Neural cell (in vitro differentiated cells): ENCODE measurements at regions not wholly inside any gene's neighbourhood (a gene's known extent, or its start where the extent isn't known, plus 50 kb on each side); places are given as distances from the start of the nearest gene placed in this dataset.

ENCODE experiments used
- H2AFZ ChIP-seq: fragments of 200-600, 300-800 bp; sonication (generic), shearing (Covaris generic); 2 replicates; pipeline ENCODE4 v1.6.0; 2014; ENCODE audit warnings: low read depth, mild to moderate bottlenecking, antibody characterized with exemption, low read length, moderate library complexity
- H3F3A ChIP-seq: fragments of 200-600 bp; shearing (Covaris generic); 2 replicates; pipeline ENCODE4 v1.6.1; 2016; ENCODE audit warnings: mild to moderate bottlenecking, moderate library complexity, mixed read lengths, antibody characterized with exemption, low read length; ENCODE audit not compliant: insufficient read depth, poor library complexity, severe bottlenecking
- H3K27ac ChIP-seq: fragments of 200-600, 300-800 bp; sonication (generic), shearing (Covaris generic); 2 replicates; pipeline ENCODE4 v1.5.1; 2014; ENCODE audit warnings: mild to moderate bottlenecking, low read length, moderate library complexity
- H3K27me3 ChIP-seq: fragments of 300-800, 200-600 bp; sonication (generic), shearing (Covaris generic); 2 replicates; pipeline ENCODE4 v1.6.0; 2014; ENCODE audit warnings: mild to moderate bottlenecking, low read depth, low read length, moderate library complexity; ENCODE audit not compliant: insufficient read depth
- H3K36me3 ChIP-seq: fragments of 300-800, 200-600 bp; sonication (generic), shearing (Covaris generic); 2 replicates; pipeline ENCODE4 v1.5.1; 2014; ENCODE audit warnings: mild to moderate bottlenecking, antibody characterized with exemption, low read length, moderate library complexity; ENCODE audit not compliant: insufficient read depth
- H3K4me2 ChIP-seq: fragments of 300-800, 200-600 bp; sonication (generic), shearing (Covaris generic); 2 replicates; pipeline ENCODE4 v1.6.0; 2014; ENCODE audit warnings: mild to moderate bottlenecking, low read length
- H3K4me3 ChIP-seq: fragments of 300-800, 200-600 bp; sonication (generic), shearing (Covaris generic); 2 replicates; pipeline ENCODE4 v1.5.1; 2014; ENCODE audit warnings: mild to moderate bottlenecking, low read length, moderate library complexity
- H3K79me2 ChIP-seq: fragments of 200-600 bp; shearing (Covaris generic); replicated peaks from 2 replicates; pipeline ENCODE4 v1.6.0; 2014; ENCODE audit warnings: mild to moderate bottlenecking, low read length, moderate library complexity; ENCODE audit not compliant: insufficient read depth
- H3K9ac ChIP-seq: fragments of 300-800, 200-600 bp; sonication (generic), shearing (Covaris generic); 2 replicates; pipeline ENCODE4 v1.6.1; 2016; ENCODE audit warnings: mild to moderate bottlenecking, low read length, mixed read lengths
- H3K9me2 ChIP-seq: fragments of 200-600 bp; shearing (Covaris generic); 2 replicates; pipeline ENCODE4 v1.6.1; 2016; ENCODE audit warnings: mild to moderate bottlenecking, low read length, mixed read lengths; ENCODE audit not compliant: insufficient read depth
- H3K9me3 ChIP-seq: fragments of 200-600, 300-800 bp; sonication (generic), shearing (Covaris generic); 2 replicates; pipeline ENCODE4 v1.6.1; 2016; ENCODE audit warnings: mild to moderate bottlenecking, mixed run types, low read length, moderate library complexity, mixed read lengths
- H4K20me1 ChIP-seq: fragments of 200-600 bp; shearing (Covaris generic); 2 replicates; pipeline ENCODE4 v1.6.1; 2016; ENCODE audit warnings: mild to moderate bottlenecking, mixed run types; ENCODE audit not compliant: insufficient read depth
- EP300 ChIP-seq: fragments of 450-650 bp; conservative IDR thresholded peaks from 2 replicates; pipeline ENCODE4 v1.6.1; 2014; ENCODE audit warnings: antibody characterized with exemption, mild to moderate bottlenecking, moderate library complexity; ENCODE audit not compliant: poor library complexity, severe bottlenecking
- EZH2 ChIP-seq: fragments of 200-600, 300-800 bp; shearing (Covaris generic), sonication (generic); IDR thresholded peaks from 2 replicates; pipeline ENCODE4 v1.6.1; 2014; ENCODE audit warnings: antibody characterized with exemption, low read length, borderline replicate concordance, mild to moderate bottlenecking; ENCODE audit not compliant: insufficient read depth, poor library complexity, severe bottlenecking
- MXI1 ChIP-seq: fragments of 450-650 bp; conservative IDR thresholded peaks from 2 replicates; pipeline ENCODE4 v1.6.1; 2014; ENCODE audit warnings: antibody characterized with exemption, mild to moderate bottlenecking; ENCODE audit not compliant: poor library complexity, severe bottlenecking
- POLR2AphosphoS5 ChIP-seq: IDR thresholded peaks from 2 replicates; pipeline ENCODE4 v1.6.1; 2012
- REST ChIP-seq: IDR thresholded peaks from 2 replicates; pipeline ENCODE4 v1.6.1; 2012; ENCODE audit warnings: borderline replicate concordance
- SMC3 ChIP-seq: fragments of 450-650 bp; conservative IDR thresholded peaks from 2 replicates; pipeline ENCODE4 v1.6.1; 2014; ENCODE audit warnings: antibody characterized with exemption, mild to moderate bottlenecking, moderate library complexity; ENCODE audit not compliant: poor library complexity
- TAF1 ChIP-seq: IDR thresholded peaks from 2 replicates; pipeline ENCODE4 v1.6.1; 2012; ENCODE audit warnings: low read depth

GRCh38 chr7:21011153-21011552 lies 224.5 kb upstream of the SP8 start:
- no peak overlapping the region for H3K4me2 ChIP-seq
- H3K9ac ChIP-seq = no peak overlapping the region
- H3K27ac ChIP-seq = no peak overlapping the region
- no peaks in the 10 kb centered on the region for H3K9me2 ChIP-seq
- peaks cover 7% of the 10 kb centered on the region for H3K9me3 ChIP-seq
- H3K4me3 ChIP-seq = no peak overlapping the region
- no peaks in the 10 kb centered on the region for H4K20me1 ChIP-seq
- no peaks in the 10 kb centered on the region for H3K36me3 ChIP-seq
- H2AFZ ChIP-seq = no peak overlapping the region
- TF ChIP-seq MXI1 (no peak), EZH2 (no peak), POLR2AphosphoS5 (no peak)
- H3K79me2 ChIP-seq = no peaks in the 10 kb centered on the region
- H3K27me3 ChIP-seq = no peaks in the 10 kb centered on the region
- H3F3A ChIP-seq = no peaks in the 10 kb centered on the region

DNA sequence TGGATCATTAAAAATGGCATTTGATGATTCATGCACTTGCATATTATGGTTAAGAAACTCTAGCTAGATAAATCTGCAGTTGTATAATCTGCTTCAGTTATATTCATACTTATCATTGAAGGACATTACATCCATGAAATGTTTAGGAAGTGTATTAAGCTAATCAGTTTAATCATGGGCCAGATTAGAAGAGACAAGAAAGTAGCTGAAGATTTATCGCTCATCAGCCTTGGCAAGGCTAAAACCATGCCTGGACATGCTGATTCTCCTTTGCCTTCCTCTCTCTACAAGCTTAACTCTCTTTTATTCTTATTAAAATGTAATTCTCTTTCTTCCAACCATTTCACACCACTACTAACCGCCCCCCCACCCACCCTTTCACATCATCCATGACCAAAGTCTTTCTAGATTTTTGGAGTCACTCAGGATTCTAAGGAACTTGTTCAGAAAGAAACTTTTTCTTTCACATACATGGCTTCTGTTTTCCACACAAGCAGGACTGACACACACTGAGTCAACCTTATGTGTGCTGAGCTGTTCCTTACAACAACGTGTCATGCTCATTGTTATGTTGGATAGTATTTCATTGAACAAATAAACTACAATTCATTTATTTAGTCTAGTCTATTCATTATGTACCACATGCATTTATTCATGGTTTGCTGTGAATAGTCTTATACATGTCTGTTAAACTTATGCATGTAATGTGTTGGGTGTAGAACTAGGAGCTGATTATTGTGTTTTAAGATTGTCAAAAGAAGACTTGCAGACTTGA lies 227.3 kb upstream of the SP8 start:
- H3K9me3 ChIP-seq = no peaks in the 10 kb centered on the region
- H3K4me2 ChIP-seq = no peak overlapping the region
- H4K20me1 ChIP-seq = no peaks in the 10 kb centered on the region
- H3K9me2 ChIP-seq = no peaks in the 10 kb centered on the region
- H2AFZ ChIP-seq = no peak overlapping the region
- TF ChIP-seq EZH2 = no peak
- TF ChIP-seq SMC3 = no peak
- no peak for TF ChIP-seq TAF1
- TF ChIP-seq REST = no peak
- no peak for TF ChIP-seq MXI1
- no peak overlapping the region for H3K9ac ChIP-seq
- no peak overlapping the region for H3K27ac ChIP-seq
- H3F3A ChIP-seq = no peaks in the 10 kb centered on the region
- no peak overlapping the region for H3K4me3 ChIP-seq
- H3K79me2 ChIP-seq = no peaks in the 10 kb centered on the region
- no peaks in the 10 kb centered on the region for H3K27me3 ChIP-seq
- H3K36me3 ChIP-seq = no peaks in the 10 kb centered on the region

- H3K36me3 ChIP-seq = no peaks in the 10 kb centered on the region
- TF ChIP-seq EZH2 (no peak), POLR2AphosphoS5 (no peak), SMC3 (no peak), EP300 (no peak), TAF1 (no peak), REST (no peak), MXI1 (no peak)
- no peak overlapping the region for H3K4me2 ChIP-seq
- no peak overlapping the region for H3K27ac ChIP-seq
- no peak overlapping the region for H3K4me3 ChIP-seq
- no peaks in the 10 kb centered on the region for H3F3A ChIP-seq
- no peaks in the 10 kb centered on the region for H3K9me2 ChIP-seq
- H3K9me3 ChIP-seq = no peaks in the 10 kb centered on the region
- H3K9ac ChIP-seq = no peak overlapping the region
- no peaks in the 10 kb centered on the region for H3K27me3 ChIP-seq
- no peaks in the 10 kb centered on the region for H3K79me2 ChIP-seq
- H4K20me1 ChIP-seq = no peaks in the 10 kb centered on the region
- H2AFZ ChIP-seq = no peak overlapping the region
Observed at GRCh38 chr7:21020667-21021066, 234.0 kb upstream of the SP8 start.
